ENCODE measurements at regions not wholly inside any gene's neighbourhood (a gene's known extent, or its start where the extent isn't known, plus 50 kb on each side); places are given as distances from the start of the nearest gene placed in this dataset.
"Not testable (repeated sequence)": the region's sequence is repeated elsewhere in the genome, so short reads cannot be mapped to it uniquely, and the experiment has no call there.

DNA sequence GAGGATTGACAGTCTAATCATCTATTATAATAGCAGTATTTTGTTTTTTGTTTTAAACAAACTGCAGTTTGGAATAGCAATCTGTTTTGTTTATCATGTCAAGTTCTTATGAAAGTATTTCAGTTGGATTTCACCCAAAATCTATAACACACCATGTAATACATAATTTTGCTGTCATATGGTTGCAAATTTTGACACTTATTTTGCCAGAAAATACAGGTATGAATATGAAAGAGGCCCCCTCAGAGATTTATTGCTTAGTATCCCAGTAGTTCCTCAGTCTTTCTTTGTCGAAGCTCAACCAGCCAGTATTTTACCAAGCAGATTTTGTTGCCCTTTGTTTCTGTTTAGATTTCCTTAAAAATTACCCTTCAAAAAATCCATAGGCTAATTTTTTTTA is 317.5 kb upstream of the CXADR start:
- TF ChIP-seq, protein P1, sequence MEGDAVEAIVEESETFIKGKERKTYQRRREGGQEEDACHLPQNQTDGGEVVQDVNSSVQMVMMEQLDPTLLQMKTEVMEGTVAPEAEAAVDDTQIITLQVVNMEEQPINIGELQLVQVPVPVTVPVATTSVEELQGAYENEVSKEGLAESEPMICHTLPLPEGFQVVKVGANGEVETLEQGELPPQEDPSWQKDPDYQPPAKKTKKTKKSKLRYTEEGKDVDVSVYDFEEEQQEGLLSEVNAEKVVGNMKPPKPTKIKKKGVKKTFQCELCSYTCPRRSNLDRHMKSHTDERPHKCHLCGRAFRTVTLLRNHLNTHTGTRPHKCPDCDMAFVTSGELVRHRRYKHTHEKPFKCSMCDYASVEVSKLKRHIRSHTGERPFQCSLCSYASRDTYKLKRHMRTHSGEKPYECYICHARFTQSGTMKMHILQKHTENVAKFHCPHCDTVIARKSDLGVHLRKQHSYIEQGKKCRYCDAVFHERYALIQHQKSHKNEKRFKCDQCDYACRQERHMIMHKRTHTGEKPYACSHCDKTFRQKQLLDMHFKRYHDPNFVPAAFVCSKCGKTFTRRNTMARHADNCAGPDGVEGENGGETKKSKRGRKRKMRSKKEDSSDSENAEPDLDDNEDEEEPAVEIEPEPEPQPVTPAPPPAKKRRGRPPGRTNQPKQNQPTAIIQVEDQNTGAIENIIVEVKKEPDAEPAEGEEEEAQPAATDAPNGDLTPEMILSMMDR (IDR thresholded peaks at IDR 0.05; ENCODE audit: low read depth, low read length, missing control alignments), result no peak
- no peak overlapping the region for H3K4me3 ChIP-seq (ENCODE audit: low read depth, low read length)
- in situ Hi-C loops (cut with HindIII; ENCODE audit: low sequenced_read_pairs), result no loop called here
- DNase-seq (ENCODE audit: low read depth), result no peak

- DNase-seq (ENCODE audit: low read depth), result no peak
- H3K4me3 ChIP-seq (ENCODE audit: low read depth, low read length), result no peak overlapping the region
- TF ChIP-seq, protein P1 (IDR thresholded peaks at IDR 0.05; ENCODE audit: low read depth, low read length, missing control alignments), result no peak
- in situ Hi-C loops (cut with HindIII; ENCODE audit: low sequenced_read_pairs), result no loop called here
These were observed 316.9 kb upstream of the CXADR start for GRCh38 chr21:17195976-17196375.

DNA sequence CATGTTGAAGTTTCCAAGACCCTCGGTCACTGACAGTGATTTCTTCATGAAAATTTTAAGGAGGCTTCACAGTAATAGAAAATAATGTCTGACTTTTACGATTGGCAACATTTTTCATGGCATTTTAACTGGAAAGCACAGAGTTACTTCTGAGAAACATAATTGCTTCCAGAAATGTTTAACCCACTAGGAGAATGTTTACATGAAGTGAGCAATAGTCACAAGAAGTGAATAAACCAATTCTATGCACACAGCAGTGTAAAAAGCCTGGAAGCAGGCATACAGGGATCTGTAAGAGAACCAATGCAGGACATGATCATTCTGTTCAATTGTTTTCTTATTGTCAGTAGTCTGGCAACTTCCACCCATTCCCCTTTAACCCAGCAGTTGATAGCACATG is 316.2 kb upstream of the CXADR start:
- TF ChIP-seq, protein P1 (IDR thresholded peaks at IDR 0.05; ENCODE audit: low read depth, low read length, missing control alignments), result no peak
- no peak for DNase-seq (ENCODE audit: low read depth)
- H3K4me3 ChIP-seq (ENCODE audit: low read depth, low read length), result no peak overlapping the region
- in situ Hi-C loops (cut with HindIII; ENCODE audit: low sequenced_read_pairs), result no loop called here

GRCh38 chr21:17197996-17198395 is 314.8 kb upstream of the CXADR start:
- TF ChIP-seq, protein P1 (IDR thresholded peaks at IDR 0.05; ENCODE audit: low read depth, low read length, missing control alignments), result no peak
- in situ Hi-C loops (cut with HindIII; ENCODE audit: low sequenced_read_pairs), result no loop called here
- H3K4me3 ChIP-seq (ENCODE audit: low read depth, low read length), result no peak overlapping the region
- DNase-seq (ENCODE audit: low read depth), result no peak

DNA sequence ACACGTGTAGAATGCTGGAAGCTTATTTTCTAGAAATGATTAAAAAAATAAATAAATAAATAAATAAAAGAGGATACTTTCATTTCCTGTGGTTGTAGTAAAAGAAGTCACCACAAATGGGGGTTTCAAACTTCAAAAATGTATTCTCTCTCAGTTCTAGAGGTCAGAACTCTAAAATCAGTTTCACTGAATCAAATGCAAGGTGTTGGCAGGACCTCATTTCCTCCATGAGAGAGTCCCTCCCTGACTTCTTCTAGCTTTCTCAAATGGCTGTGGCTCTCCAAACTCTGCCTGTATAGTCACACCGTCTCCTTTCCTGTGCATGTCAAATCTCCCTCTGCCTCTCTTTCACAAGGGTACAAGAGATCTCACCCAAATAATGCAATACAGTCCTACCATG is 312.6 kb upstream of the CXADR start:
- no peak overlapping the region for H3K4me3 ChIP-seq (ENCODE audit: low read depth, low read length)
- in situ Hi-C loops (cut with HindIII; ENCODE audit: low sequenced_read_pairs), result no loop called here
- DNase-seq (ENCODE audit: low read depth), result no peak
- TF ChIP-seq, protein P1 (IDR thresholded peaks at IDR 0.05; ENCODE audit: low read depth, low read length, missing control alignments), result no peak

DNA sequence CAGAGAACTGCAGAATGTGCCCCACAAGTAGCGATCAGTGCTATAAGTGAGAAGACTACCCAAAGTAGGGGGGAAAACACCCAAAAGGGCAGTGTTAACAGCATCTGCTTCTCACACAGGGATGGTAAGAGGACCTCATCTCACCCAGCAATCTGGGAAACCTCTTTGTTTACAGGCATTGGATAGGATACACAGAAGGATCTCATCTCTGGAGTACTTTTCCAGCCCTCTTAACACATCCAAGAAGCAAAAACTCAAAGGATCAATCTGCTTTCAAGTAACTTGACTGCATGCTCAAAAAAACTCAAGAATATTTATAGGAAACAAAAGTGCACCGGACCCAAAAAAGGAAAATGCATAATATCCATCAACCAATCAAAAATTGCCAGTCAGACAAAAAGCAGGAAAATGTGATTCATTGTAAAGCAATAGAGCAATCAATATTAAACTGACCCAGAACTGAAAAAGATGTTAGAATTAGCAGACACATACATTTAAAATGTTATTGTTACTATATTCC is 311.0 kb upstream of the CXADR start:
- H3K4me3 ChIP-seq (ENCODE audit: low read depth, low read length), result no peak overlapping the region
- TF ChIP-seq, protein P1 (IDR thresholded peaks at IDR 0.05; ENCODE audit: low read depth, low read length, missing control alignments), result no peak
- in situ Hi-C loops (cut with HindIII; ENCODE audit: low sequenced_read_pairs), result no loop called here
- DNase-seq (ENCODE audit: low read depth), result no peak

DNA sequence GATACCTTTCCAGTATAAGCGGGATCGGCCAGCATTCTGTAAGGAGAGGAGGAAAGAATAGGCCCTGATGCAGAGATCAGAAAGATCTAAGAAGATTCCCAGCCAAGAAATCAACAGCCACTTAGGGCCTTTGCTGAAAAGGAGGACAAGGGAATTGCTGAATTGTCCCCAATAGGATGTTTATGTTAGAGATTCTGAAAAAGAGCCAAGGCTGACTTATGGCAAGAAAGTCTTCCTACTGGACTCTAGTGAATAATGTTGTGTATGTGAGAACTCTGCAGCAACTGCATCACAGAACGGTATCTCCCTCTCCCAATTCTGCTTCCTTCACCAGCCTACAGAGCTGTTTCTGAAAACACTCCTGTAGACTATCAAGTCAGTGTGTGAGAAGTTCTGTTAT is 298.0 kb upstream of the CXADR start:
- H3K4me3 ChIP-seq (ENCODE audit: low read depth, low read length), result no peak overlapping the region
- DNase-seq (ENCODE audit: low read depth), result no peak
- in situ Hi-C loops (cut with HindIII; ENCODE audit: low sequenced_read_pairs), result no loop called here
- TF ChIP-seq, protein P1 (IDR thresholded peaks at IDR 0.05; ENCODE audit: low read depth, low read length, missing control alignments), result no peak

DNA sequence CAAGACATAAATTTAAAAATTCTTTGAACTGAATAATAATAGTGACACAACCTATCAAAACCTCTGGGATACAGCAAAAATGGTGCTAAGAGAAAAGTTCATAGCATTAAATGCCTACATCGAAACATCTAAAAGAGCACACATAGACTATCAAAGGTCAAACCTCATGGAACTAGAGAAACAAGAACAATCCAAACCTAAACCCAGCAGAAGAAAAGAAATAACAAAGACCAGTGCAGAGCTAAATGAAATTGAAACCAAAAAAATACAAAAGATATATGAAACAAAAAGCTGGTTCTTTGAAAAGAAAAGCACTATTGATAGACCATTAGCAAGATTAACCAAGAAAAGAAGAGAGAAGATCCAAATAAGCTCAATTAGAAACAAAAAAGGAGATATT is 293.8 kb upstream of the CXADR start:
- in situ Hi-C loops (cut with HindIII; ENCODE audit: low sequenced_read_pairs), result not testable (repeated sequence)

More for the DNA sequence above, 293.8 kb upstream of the CXADR start:
- not testable (repeated sequence) for DNase-seq (ENCODE audit: low read depth); H3K4me3 ChIP-seq (ENCODE audit: low read depth, low read length)

Data from astrocyte of the cerebellum (primary cell).